DMS153 (cell line): ENCODE measurements at regions not wholly inside any gene's neighbourhood (a gene's known extent, or its start where the extent isn't known, plus 50 kb on each side); places are given as distances from the start of the nearest gene placed in this dataset.

Source experiments
- DNase-seq: peaks from one replicate; lab custom pipeline; 2025; lab: John Stamatoyannopoulos, UW

GRCh38 chr1:194267021-194267420, 1080.6 kb upstream of the B3GALT2 start:
- DNase-seq, result no peak

- no peak for DNase-seq
These were observed 1069.6 kb upstream of the B3GALT2 start for GRCh38 chr1:194256010-194256409.

GRCh38 chr1:194252199-194252598, 1065.8 kb upstream of the B3GALT2 start:
- no peak for DNase-seq

GRCh38 chr1:194241215-194241614, 1054.8 kb upstream of the B3GALT2 start:
- no peak for DNase-seq

- no peak for DNase-seq
These were observed 1046.7 kb upstream of the B3GALT2 start for GRCh38 chr1:194233069-194233468.

- DNase-seq, result no peak
These were observed 1044.1 kb upstream of the B3GALT2 start for GRCh38 chr1:194230351-194231144.

GRCh38 chr1:194228427-194228826, 1042.0 kb upstream of the B3GALT2 start:
- DNase-seq, result no peak

- no peak for DNase-seq
These were observed 1040.7 kb upstream of the B3GALT2 start for GRCh38 chr1:194227161-194227560.

- DNase-seq, result no peak
These were observed 1039.4 kb upstream of the B3GALT2 start for GRCh38 chr1:194225821-194226220.

GRCh38 chr1:194223596-194223995, 1037.2 kb upstream of the B3GALT2 start:
- no peak for DNase-seq

GRCh38 chr1:194215448-194215847, 1029.0 kb upstream of the B3GALT2 start:
- no peak for DNase-seq

- no peak for DNase-seq
These were observed 1028.3 kb upstream of the B3GALT2 start for GRCh38 chr1:194214735-194215134.

GRCh38 chr1:194209920-194210319, 1023.5 kb upstream of the B3GALT2 start:
- DNase-seq, result no peak

- no peak for DNase-seq
These were observed 1022.3 kb upstream of the B3GALT2 start for GRCh38 chr1:194208674-194209073.

GRCh38 chr1:194196562-194196961, 1010.1 kb upstream of the B3GALT2 start:
- no peak for DNase-seq

- no peak for DNase-seq
These were observed 1008.3 kb upstream of the B3GALT2 start for GRCh38 chr1:194194724-194195123.

- DNase-seq, result no peak
These were observed 998.6 kb upstream of the B3GALT2 start for GRCh38 chr1:194184974-194185373.

GRCh38 chr1:194184425-194184824, 998.0 kb upstream of the B3GALT2 start:
- DNase-seq, result no peak

GRCh38 chr1:194181845-194182244, 995.4 kb upstream of the B3GALT2 start:
- DNase-seq, result no peak

- DNase-seq, result no peak
These were observed 989.8 kb upstream of the B3GALT2 start for GRCh38 chr1:194176212-194176611.

- no peak for DNase-seq
These were observed 988.8 kb upstream of the B3GALT2 start for GRCh38 chr1:194175251-194175650.

GRCh38 chr1:194174528-194174927, 988.1 kb upstream of the B3GALT2 start:
- DNase-seq, result no peak

- no peak for DNase-seq
These were observed 985.2 kb upstream of the B3GALT2 start for GRCh38 chr1:194171596-194171995.

GRCh38 chr1:194167956-194168640, 981.7 kb upstream of the B3GALT2 start:
- no peak for DNase-seq
